Naive thymus-derived CD8-positive, alpha-beta T cell (primary cell): ENCODE measurements at regions not wholly inside any gene's neighbourhood (a gene's known extent, or its start where the extent isn't known, plus 50 kb on each side); places are given as distances from the start of the nearest gene placed in this dataset.

Source experiments
- ATAC-seq, 2 donors: fragments of 150-1000 bp; cut with Tn5 transposase in 1 of 2; sonication (Bioruptor Pico), chemical (Tn5 transposase) in 1 of 2; 1 replicate in 1 of 2; 2 replicates in 1 of 2; pipeline ENCODE4 v1.10.0; 2021; ENCODE audit warnings: mild to moderate bottlenecking in 2 of 2, moderate library complexity in 2 of 2
- POLR2A ChIA-PET: fragments of 350-600 bp; sonication (Branson Sonifier 250); formaldehyde crosslinking; loops from one replicate; lab custom pipeline; 2021; ENCODE audit warnings: antibody characterized with exemption; lab: Charles Lee
- DNase-seq, 10 donors: peaks; one replicate each; pipeline versions ENCODE4 v3.0.0 to v3.0.0-alpha.2; 2020 to 2022
- H3K27ac Mint-ChIP-seq, 10 donors: one replicate each; pipeline ENCODE4 v1.8.0; 2020 to 2022; ENCODE audit warnings: mild to moderate bottlenecking in 10 of 10, mixed read lengths in 10 of 10, moderate library complexity in 4 of 10, inconsistent platforms in 1 of 10
- H3K27me3 Mint-ChIP-seq, 5 donors: one replicate each; pipeline ENCODE4 v1.8.0; 2021 to 2022; ENCODE audit warnings: mixed read lengths in 5 of 5
- H3K36me3 Mint-ChIP-seq, 3 donors: one replicate each; pipeline ENCODE4 v1.8.0; 2020 to 2022; ENCODE audit warnings: mixed read lengths in 3 of 3, mild to moderate bottlenecking in 2 of 3, inconsistent platforms in 1 of 3
- H3K4me1 Mint-ChIP-seq, 4 donors: one replicate each; pipeline ENCODE4 v1.8.0; 2021 to 2022; ENCODE audit warnings: mixed read lengths in 4 of 4
- H3K4me3 Mint-ChIP-seq, 10 donors: one replicate each; pipeline ENCODE4 v1.8.0; 2020 to 2022; ENCODE audit warnings: mild to moderate bottlenecking in 10 of 10, mixed read lengths in 10 of 10, moderate library complexity in 6 of 10, inconsistent platforms in 1 of 10
- H3K9me3 Mint-ChIP-seq, 9 donors: one replicate each; pipeline ENCODE4 v1.8.0; 2020 to 2022; ENCODE audit warnings: mixed read lengths in 9 of 9, mild to moderate bottlenecking in 3 of 9, inconsistent platforms in 1 of 9, moderate library complexity in 1 of 9

- ATAC-seq (no peak), DNase-seq (no peak)
- H3K9me3 Mint-ChIP-seq, result no peaks in the 10 kb centered on the region
- POLR2A ChIA-PET, result no interaction called here
- no peak overlapping the region for H3K4me3 Mint-ChIP-seq
- peaks cover 0 to 13% (median 5%) of the 10 kb centered on the region in 5 donors for H3K27me3 Mint-ChIP-seq
- H3K4me1 Mint-ChIP-seq, result no peaks in the 10 kb centered on the region
- no peaks in the 10 kb centered on the region for H3K36me3 Mint-ChIP-seq
- no peak overlapping the region for H3K27ac Mint-ChIP-seq
These were observed 136.0 kb upstream of the THBS1 start for GRCh38 chr15:39444735-39445470.

- DNase-seq (no peak), ATAC-seq (no peak)
- no peaks in the 10 kb centered on the region for H3K36me3 Mint-ChIP-seq
- no peaks in the 10 kb centered on the region for H3K4me1 Mint-ChIP-seq
- H3K27ac Mint-ChIP-seq, result no peak overlapping the region
- H3K4me3 Mint-ChIP-seq, result no peak overlapping the region
- POLR2A ChIA-PET, result no interaction called here
- H3K9me3 Mint-ChIP-seq, result no peaks in the 10 kb centered on the region
- H3K27me3 Mint-ChIP-seq, result peaks cover 0 to 13% (median 9%) of the 10 kb centered on the region in 5 donors
These were observed 134.9 kb upstream of the THBS1 start for GRCh38 chr15:39445931-39446330.

- H3K4me3 Mint-ChIP-seq, result no peak overlapping the region
- H3K4me1 Mint-ChIP-seq, result no peaks in the 10 kb centered on the region
- H3K27ac Mint-ChIP-seq, result no peak overlapping the region
- POLR2A ChIA-PET, result no interaction called here
- peaks cover 0 to 14% (median 11%) of the 10 kb centered on the region in 5 donors for H3K27me3 Mint-ChIP-seq
- DNase-seq, result no peak
- H3K9me3 Mint-ChIP-seq, result no peaks in the 10 kb centered on the region
- no peak for ATAC-seq
- H3K36me3 Mint-ChIP-seq, result no peaks in the 10 kb centered on the region
These were observed 133.5 kb upstream of the THBS1 start for GRCh38 chr15:39447346-39447745.

- Mint-ChIP-seq H3K27ac (no peak overlapping the region), H3K4me3 (no peak overlapping the region), H3K9me3 (no peaks in the 10 kb centered on the region), H3K27me3 (peaks cover 0 to 14% (median 11%) of the 10 kb centered on the region in 5 donors), H3K4me1 (no peaks in the 10 kb centered on the region), H3K36me3 (no peaks in the 10 kb centered on the region)
- no peak for DNase-seq
- POLR2A ChIA-PET, result no interaction called here
- ATAC-seq, result no peak
These were observed 133.0 kb upstream of the THBS1 start for GRCh38 chr15:39447881-39448280.

- Mint-ChIP-seq H3K36me3 (no peaks in the 10 kb centered on the region), H3K9me3 (no peaks in the 10 kb centered on the region), H3K4me1 (no peaks in the 10 kb centered on the region), H3K4me3 (no peak overlapping the region), H3K27ac (no peak overlapping the region), H3K27me3 (peaks cover 0 to 14% (median 11%) of the 10 kb centered on the region in 5 donors)
- ATAC-seq (no peak), DNase-seq (no peak)
- POLR2A ChIA-PET, result no interaction called here
These were observed 132.5 kb upstream of the THBS1 start for GRCh38 chr15:39448409-39448808.

- no peak overlapping the region for H3K4me3 Mint-ChIP-seq
- POLR2A ChIA-PET, result no interaction called here
- no peak overlapping the region for H3K27ac Mint-ChIP-seq
- no peaks in the 10 kb centered on the region for H3K9me3 Mint-ChIP-seq
- no peaks in the 10 kb centered on the region for H3K36me3 Mint-ChIP-seq
- no peak for ATAC-seq
- no peak for DNase-seq
- no peaks in the 10 kb centered on the region for H3K4me1 Mint-ChIP-seq
- peaks cover 0 to 12% (median 6%) of the 10 kb centered on the region in 5 donors for H3K27me3 Mint-ChIP-seq
These were observed 129.7 kb upstream of the THBS1 start for GRCh38 chr15:39451121-39451688.

- POLR2A ChIA-PET, result no interaction called here
- DNase-seq (no peak), ATAC-seq (no peak)
- H3K4me1 Mint-ChIP-seq, result no peaks in the 10 kb centered on the region
- H3K4me3 Mint-ChIP-seq, result no peak overlapping the region
- peaks cover 0 to 12% (median 5%) of the 10 kb centered on the region in 5 donors for H3K27me3 Mint-ChIP-seq
- no peak overlapping the region for H3K27ac Mint-ChIP-seq
- H3K9me3 Mint-ChIP-seq, result no peaks in the 10 kb centered on the region
- H3K36me3 Mint-ChIP-seq, result no peaks in the 10 kb centered on the region
These were observed 129.0 kb upstream of the THBS1 start for GRCh38 chr15:39451871-39452270.

GRCh38 chr15:39453620-39454019, 127.3 kb upstream of the THBS1 start:
- Mint-ChIP-seq H3K4me3 (no peak overlapping the region), H3K27me3 (peaks cover 0 to 12% (median 2%) of the 10 kb centered on the region in 5 donors), H3K36me3 (no peaks in the 10 kb centered on the region), H3K9me3 (no peaks in the 10 kb centered on the region), H3K4me1 (no peaks in the 10 kb centered on the region), H3K27ac (no peak overlapping the region)
- POLR2A ChIA-PET, result no interaction called here
- ATAC-seq, result no peak
- no peak for DNase-seq

GRCh38 chr15:39454189-39454986, 126.5 kb upstream of the THBS1 start:
- no peak overlapping the region for H3K27ac Mint-ChIP-seq
- no peak overlapping the region for H3K4me3 Mint-ChIP-seq
- H3K27me3 Mint-ChIP-seq, result peaks cover 0 to 12% (median 2%) of the 10 kb centered on the region in 5 donors
- ATAC-seq (no peak), DNase-seq (no peak)
- no peaks in the 10 kb centered on the region for H3K9me3 Mint-ChIP-seq
- H3K4me1 Mint-ChIP-seq, result no peaks in the 10 kb centered on the region
- H3K36me3 Mint-ChIP-seq, result no peaks in the 10 kb centered on the region
- POLR2A ChIA-PET, result no interaction called here

- no peak for ATAC-seq
- Mint-ChIP-seq H3K9me3 (no peaks in the 10 kb centered on the region), H3K27me3 (peaks cover 0 to 5% (median 0%) of the 10 kb centered on the region in 5 donors), H3K4me1 (no peaks in the 10 kb centered on the region), H3K27ac (no peak overlapping the region), H3K4me3 (no peak overlapping the region), H3K36me3 (no peaks in the 10 kb centered on the region)
- POLR2A ChIA-PET, result no interaction called here
- DNase-seq, result no peak
These were observed 125.3 kb upstream of the THBS1 start for GRCh38 chr15:39455471-39455991.

- no peak overlapping the region for H3K4me3 Mint-ChIP-seq
These were observed 124.7 kb upstream of the THBS1 start for GRCh38 chr15:39456159-39456558.

GRCh38 chr15:39456582-39457330, 124.1 kb upstream of the THBS1 start:
- H3K9me3 Mint-ChIP-seq, result no peaks in the 10 kb centered on the region
- H3K27ac Mint-ChIP-seq, result no peak overlapping the region
- no peak overlapping the region for H3K4me3 Mint-ChIP-seq
- POLR2A ChIA-PET, result no interaction called here
- no peaks in the 10 kb centered on the region for H3K4me1 Mint-ChIP-seq
- no peaks in the 10 kb centered on the region for H3K36me3 Mint-ChIP-seq
- ATAC-seq (no peak), DNase-seq (no peak)
- peaks cover 0 to 3% (median 0%) of the 10 kb centered on the region in 5 donors for H3K27me3 Mint-ChIP-seq

More at GRCh38 chr15:39456159-39456558, 124.7 kb upstream of the THBS1 start:
- POLR2A ChIA-PET, result no interaction called here
- DNase-seq, result no peak
- H3K27me3 Mint-ChIP-seq, result peaks cover 0 to 4% (median 1%) of the 10 kb centered on the region in 5 donors
- H3K9me3 Mint-ChIP-seq, result no peaks in the 10 kb centered on the region
- no peaks in the 10 kb centered on the region for H3K36me3 Mint-ChIP-seq
- H3K4me1 Mint-ChIP-seq, result no peaks in the 10 kb centered on the region
- H3K27ac Mint-ChIP-seq, result no peak overlapping the region
- no peak for ATAC-seq
